GM21526 (cell line): ENCODE measurements at regions not wholly inside any gene's neighbourhood (a gene's known extent, or its start where the extent isn't known, plus 50 kb on each side); places are given as distances from the start of the nearest gene placed in this dataset.

ENCODE experiments used
- ATAC-seq: cut with Tn5 transposase; IDR thresholded peaks from one replicate; pipeline ENCODE4 v1.9.1; 2021; ENCODE audit warnings: moderate library complexity; ENCODE audit not compliant: unreplicated experiment, low FRiP score

- no peak for ATAC-seq
Measured at GRCh38 chr5:124796495-124796894, 50.1 kb upstream of the ZNF608 start.

DNA sequence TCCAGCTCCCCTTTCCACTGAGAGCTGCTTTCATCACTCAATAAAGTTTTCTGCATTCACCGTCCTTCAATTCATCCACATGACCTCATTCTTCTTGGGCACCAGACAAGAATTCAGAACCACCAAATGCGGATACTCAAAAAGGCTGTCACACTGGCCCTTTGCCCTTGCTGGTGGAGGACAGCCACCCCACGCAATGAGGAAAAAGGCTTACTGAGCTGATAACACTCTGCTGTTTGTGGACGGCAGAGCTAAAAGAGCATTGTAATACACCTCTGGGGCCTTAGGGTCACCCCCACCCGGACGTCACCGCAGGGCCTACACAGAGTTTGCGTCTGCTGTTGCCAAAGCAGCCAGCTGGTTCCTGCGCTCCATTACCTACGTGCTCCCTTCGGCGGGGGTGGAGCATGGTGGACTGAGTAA lies 51.2 kb upstream of the ZNF608 start:
- ATAC-seq: no peak

GRCh38 chr5:124798890-124799289 lies 52.5 kb upstream of the ZNF608 start:
- no peak for ATAC-seq

GRCh38 chr5:124801551-124801950 lies 55.1 kb upstream of the ZNF608 start:
- ATAC-seq: no peak

- no peak for ATAC-seq
Measured at GRCh38 chr5:124803617-124804323, 57.3 kb upstream of the ZNF608 start.

GRCh38 chr5:124806026-124806372 lies 59.6 kb upstream of the ZNF608 start:
- ATAC-seq: no peak

DNA sequence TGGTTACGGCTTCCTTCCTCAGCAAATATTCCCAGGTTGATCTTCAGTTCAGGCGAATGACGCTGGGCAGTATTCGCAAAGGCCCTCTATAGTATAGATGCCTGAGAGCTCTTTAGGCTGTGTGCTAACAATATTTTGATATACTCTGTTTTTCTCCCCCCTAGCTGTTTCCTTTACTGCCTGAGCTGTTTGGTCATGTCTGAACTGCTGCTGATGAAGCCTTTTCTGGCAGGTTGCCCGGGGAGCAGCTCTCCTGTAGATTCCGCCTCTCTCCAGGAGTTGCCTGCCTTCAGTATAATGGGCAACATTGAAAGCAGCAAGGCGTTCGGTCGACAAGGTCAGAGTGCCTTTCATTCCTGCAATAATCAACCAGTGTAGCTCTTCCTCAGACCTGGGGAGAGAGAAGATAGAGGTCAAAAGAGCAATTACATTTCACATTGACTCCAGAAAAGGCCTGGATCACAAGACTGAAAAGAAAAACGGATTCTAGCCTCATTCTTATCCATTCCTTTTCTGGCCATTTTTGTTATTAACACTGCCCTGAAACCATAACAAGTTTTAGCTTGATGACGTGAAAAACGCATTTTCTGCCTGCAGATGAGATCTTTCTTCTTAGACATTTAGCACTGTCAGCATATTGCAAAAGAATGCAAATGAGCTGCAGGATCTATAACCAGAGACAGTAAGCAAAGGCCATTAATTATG lies 60.1 kb upstream of the ZNF608 start:
- no peak for ATAC-seq

- ATAC-seq: no peak
Measured at GRCh38 chr5:124808842-124809268, 62.4 kb upstream of the ZNF608 start.

DNA sequence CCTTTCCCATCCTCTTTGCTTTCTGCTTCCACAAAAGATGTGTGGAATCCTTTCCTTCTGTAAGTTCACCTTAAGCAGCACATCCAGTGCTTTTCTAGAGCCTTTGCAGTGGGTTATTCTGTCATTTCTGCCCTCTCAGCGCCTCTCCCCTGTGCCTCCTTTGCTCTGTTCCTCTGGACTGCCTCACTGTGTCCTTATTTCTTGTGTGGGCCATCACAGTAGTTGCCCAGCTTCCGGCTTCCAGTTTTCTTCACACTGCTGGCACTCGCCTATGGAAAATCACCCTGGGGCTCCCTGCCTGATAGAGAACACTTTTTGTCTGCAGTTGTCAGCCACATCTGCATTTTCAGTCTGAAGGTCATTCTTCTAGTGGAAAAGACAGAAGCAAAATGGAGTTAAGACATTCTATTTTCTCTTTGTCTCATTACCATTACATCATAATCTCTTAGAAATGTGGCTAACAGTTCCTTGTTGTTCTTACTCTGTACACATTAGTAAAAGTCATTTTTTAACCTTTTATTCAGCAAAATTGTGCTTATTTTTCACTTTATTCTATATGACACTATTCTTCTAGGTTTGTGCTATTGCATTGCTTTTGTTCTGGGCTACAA lies 64.1 kb upstream of the ZNF608 start:
- no peak for ATAC-seq

DNA sequence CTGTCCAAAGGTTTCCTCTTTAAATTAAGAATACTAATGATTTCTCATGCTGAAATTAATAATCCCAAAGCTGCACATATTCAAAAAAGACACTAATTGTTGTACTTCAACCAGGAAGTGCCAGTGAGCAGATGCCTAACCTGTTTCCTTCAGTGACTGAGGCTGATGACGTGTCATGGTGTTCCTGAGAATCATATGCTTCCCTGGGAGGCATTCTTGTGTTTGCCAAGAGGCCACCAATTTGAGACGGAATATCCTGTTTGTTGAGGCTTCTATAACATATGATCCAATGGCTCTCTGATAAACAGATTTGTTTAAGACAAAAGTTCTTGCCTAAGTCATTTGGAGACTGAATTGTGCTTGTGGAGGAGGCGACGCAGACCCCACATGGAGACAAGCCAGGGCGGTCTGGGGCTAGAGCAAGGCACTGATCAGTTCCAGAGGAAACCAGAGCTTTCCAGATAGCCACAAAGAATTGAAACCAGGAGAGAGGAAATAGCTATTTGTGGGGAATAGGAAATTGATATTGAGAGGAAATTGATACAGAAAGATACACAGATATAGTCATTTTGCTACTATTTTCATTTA lies 66.4 kb upstream of the ZNF608 start:
- no peak for ATAC-seq

GRCh38 chr5:124816381-124816780 lies 69.9 kb upstream of the ZNF608 start:
- ATAC-seq: no peak

DNA sequence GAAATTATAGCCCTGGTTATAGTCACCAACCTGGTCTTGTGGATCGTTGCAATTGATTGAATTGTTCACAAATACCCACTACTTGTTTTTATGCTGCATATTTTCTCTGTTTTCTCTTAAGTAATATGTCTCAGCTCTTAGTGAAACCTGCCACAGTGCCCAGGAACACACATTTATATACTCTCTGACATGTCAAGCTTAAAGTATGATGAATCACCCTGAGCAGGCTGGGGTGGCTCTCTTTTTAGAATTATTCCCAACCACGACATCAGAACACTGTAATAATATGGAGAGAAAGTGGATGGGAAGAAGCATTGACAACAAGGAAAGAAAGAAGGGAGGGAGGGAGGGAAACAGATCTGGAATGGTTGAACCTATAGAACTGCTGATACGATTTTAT lies 72.8 kb upstream of the ZNF608 start:
- no peak for ATAC-seq

GRCh38 chr5:124822647-124823046 lies 76.2 kb upstream of the ZNF608 start:
- no peak for ATAC-seq

DNA sequence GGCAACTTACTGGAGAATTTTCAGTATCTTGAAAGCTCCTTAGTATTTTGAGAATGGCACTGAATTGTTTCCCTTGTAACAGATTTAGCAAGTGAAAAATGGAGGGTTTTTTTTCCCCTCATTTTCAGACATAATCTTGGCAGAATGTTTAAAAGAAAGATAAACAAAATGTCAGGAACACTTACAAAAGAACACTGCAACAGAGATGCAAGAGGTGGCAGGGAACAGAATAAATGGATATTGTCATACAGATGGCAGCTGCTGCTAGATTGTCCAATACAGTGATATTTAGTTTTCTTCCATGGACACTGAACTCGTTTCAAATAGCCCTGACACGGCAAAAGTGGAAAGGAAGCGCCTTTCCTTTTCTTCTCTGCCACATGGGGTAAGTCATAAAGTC lies 76.9 kb upstream of the ZNF608 start:
- no peak for ATAC-seq

- ATAC-seq: no peak
Measured at GRCh38 chr5:124824637-124825158, 78.3 kb upstream of the ZNF608 start.

DNA sequence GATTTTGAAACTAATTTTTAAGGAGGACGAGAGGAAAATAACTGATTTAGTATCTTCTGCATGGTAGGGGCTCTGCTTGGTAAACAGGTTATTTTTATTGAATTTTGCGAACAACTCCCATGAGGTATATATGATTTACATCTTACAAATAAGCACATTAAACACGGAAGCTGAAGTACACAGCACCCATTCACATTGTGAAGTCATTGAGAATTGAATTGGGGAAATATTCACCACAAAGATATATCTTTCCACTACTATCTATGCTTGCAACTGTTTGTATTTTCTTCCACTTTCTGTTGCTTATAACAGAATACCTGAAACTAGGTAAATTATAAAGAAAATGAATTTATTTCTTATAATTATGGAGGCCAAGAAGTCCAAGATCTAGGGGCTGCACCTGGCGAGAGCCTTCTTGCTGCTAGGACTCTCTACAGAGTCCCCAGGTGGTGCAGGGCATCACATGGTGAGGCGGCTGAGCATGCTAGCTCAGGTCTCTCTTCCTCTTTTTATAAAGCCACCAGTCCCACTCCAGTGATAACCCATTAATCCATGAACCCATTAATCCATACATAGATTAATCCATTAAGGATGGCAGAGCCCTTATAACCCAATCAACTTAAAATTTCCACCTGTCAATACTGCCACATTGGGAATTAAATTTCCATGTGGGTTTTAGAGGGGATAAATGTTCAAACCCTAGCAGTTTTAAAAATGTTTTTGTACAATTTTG lies 79.0 kb upstream of the ZNF608 start:
- peak; percentile 91 for ATAC-seq

GRCh38 chr5:124825983-124826337 lies 79.5 kb upstream of the ZNF608 start:
- ATAC-seq: peak; percentile 17

DNA sequence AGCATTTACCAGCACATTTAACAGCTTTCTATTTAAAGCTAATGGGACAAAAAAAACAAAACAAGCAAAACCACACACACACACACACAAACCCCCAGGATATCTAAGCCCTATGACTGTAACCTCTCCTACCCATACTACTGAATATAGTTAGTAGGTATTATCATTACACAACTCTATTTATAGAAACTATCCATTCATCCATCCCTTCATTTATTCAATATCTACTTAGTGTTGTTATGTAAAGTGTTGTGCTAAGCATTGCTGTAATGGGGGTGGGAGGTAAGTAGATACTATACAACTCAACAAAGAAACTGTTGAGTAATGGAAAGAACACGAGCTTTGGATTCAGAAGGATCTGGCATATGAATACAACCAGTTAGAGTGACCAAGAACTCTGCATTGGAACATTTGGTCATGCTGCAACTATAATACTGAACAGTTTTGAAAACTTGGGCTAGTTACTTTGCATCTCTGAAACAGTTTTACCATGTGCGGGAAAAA lies 82.3 kb upstream of the ZNF608 start:
- ATAC-seq: no peak

DNA sequence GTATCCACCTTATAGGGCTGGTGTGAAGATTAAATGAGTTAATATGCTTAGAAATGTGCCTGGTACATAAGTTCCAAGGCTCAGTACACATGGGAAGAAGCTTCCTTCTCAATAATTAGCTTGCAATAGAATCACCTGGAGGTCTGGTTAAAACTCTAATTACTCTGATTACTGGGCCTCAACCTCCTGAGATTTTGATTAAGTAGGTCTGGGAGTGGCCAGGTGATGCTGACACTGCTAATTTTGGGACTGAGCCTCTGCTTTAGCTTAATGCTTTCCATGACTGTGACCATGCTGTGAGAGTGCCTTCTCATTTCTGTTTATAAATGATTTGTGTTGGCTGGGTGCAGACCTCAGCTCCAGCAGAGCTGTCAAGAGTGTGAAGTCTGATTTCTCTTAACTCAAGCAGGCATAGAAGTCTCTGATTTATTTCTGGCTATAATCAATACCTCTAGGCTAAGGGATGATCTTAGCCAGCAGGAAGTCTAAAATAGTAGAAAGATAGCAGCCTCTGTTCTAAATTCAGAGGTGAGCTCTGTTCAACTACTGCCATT lies 85.3 kb upstream of the ZNF608 start:
- no peak for ATAC-seq

DNA sequence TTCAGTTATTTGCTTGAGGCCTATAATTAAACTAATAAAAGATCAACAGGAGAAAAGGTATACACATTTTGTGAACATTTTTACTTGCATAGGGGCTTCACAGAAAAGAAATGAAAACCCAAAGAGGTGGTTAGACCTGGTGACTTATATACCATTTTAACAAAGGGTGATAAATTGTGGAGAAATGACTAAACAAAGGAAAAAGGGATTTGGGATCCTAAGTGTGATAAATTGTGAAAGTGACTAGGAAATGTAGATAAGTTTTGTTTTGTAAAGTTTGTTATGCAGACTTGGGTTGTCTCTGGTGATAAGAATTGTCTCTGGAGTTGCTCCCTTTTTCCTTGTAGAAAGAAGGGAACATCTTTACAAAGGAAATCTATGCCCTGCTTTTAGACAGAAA lies 86.1 kb upstream of the ZNF608 start:
- no peak for ATAC-seq
